ENCODE measurements at regions not wholly inside any gene's neighbourhood (a gene's known extent, or its start where the extent isn't known, plus 50 kb on each side); places are given as distances from the start of the nearest gene placed in this dataset.

GRCh38 chr5:60185231-60186099 lies 291.9 kb upstream of the PDE4D start:
- TF ChIP-seq, protein P1, sequence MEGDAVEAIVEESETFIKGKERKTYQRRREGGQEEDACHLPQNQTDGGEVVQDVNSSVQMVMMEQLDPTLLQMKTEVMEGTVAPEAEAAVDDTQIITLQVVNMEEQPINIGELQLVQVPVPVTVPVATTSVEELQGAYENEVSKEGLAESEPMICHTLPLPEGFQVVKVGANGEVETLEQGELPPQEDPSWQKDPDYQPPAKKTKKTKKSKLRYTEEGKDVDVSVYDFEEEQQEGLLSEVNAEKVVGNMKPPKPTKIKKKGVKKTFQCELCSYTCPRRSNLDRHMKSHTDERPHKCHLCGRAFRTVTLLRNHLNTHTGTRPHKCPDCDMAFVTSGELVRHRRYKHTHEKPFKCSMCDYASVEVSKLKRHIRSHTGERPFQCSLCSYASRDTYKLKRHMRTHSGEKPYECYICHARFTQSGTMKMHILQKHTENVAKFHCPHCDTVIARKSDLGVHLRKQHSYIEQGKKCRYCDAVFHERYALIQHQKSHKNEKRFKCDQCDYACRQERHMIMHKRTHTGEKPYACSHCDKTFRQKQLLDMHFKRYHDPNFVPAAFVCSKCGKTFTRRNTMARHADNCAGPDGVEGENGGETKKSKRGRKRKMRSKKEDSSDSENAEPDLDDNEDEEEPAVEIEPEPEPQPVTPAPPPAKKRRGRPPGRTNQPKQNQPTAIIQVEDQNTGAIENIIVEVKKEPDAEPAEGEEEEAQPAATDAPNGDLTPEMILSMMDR (IDR thresholded peaks at IDR 0.05) = no peak
- TF ChIP-seq POLR2A (IDR thresholded peaks at IDR 0.05) = no peak
